GM23338 (cell line): ENCODE measurements at regions not wholly inside any gene's neighbourhood (a gene's known extent, or its start where the extent isn't known, plus 50 kb on each side); places are given as distances from the start of the nearest gene placed in this dataset.

Experiments
- ATAC-seq: fragments of 200-7000 bp; cut with Tn5 transposase; 3 replicates; pipeline ENCODE4 v1.9.1; 2020
- DNase-seq: peaks from one replicate; pipeline ENCODE4 v3.0.0-alpha.2; 2015; ENCODE audit warnings: low spot score
- H2AFZ ChIP-seq: fragments of 200-600 bp; sonication (generic); 2 replicates; pipeline ENCODE4 v1.8.0; 2016; ENCODE audit warnings: antibody characterized with exemption, mild to moderate bottlenecking, moderate library complexity
- H3F3A ChIP-seq: fragments of 200-600 bp; sonication (generic); replicated peaks from 2 replicates; pipeline ENCODE4 v1.8.0; 2017; ENCODE audit warnings: antibody characterized with exemption, mixed run types, low read depth
- H3K27ac ChIP-seq: fragments of 200-600 bp; sonication (generic); 2 replicates; pipeline ENCODE4 v1.6.1; 2016; ENCODE audit warnings: low read depth
- H3K27me3 ChIP-seq: fragments of 200-600 bp; sonication (generic); 2 replicates; pipeline ENCODE4 v1.8.0; 2016; ENCODE audit warnings: mild to moderate bottlenecking, mixed run types, moderate library complexity; ENCODE audit not compliant: insufficient read depth
- H3K36me3 ChIP-seq: fragments of 200-600 bp; sonication (generic); 2 replicates; pipeline ENCODE4 v1.8.0; 2016; ENCODE audit warnings: mild to moderate bottlenecking; ENCODE audit not compliant: insufficient read depth
- H3K4me1 ChIP-seq: fragments of 200-600 bp; sonication (generic); 2 replicates; pipeline ENCODE4 v1.8.0; 2016; ENCODE audit warnings: mild to moderate bottlenecking, moderate library complexity; ENCODE audit not compliant: insufficient read depth
- H3K4me2 ChIP-seq: fragments of 200-600 bp; sonication (generic); 2 replicates; pipeline ENCODE4 v1.7.1; 2017; ENCODE audit warnings: mixed run types
- H3K4me3 ChIP-seq: fragments of 200-600 bp; sonication (generic); 2 replicates; pipeline ENCODE4 v1.6.1; 2016; ENCODE audit warnings: mixed run types
- H3K79me2 ChIP-seq: fragments of 200-600 bp; sonication (generic); replicated peaks from 2 replicates; pipeline ENCODE4 v1.8.0; 2017; ENCODE audit warnings: mild to moderate bottlenecking; ENCODE audit not compliant: insufficient read depth
- H3K9me2 ChIP-seq: fragments of 200-600 bp; sonication (generic); 2 replicates; pipeline ENCODE4 v1.8.0; 2017; ENCODE audit not compliant: insufficient read depth
- H4K20me1 ChIP-seq: fragments of 200-600 bp; sonication (generic); replicated peaks from 2 replicates; pipeline ENCODE4 v1.8.0; 2017; ENCODE audit warnings: mild to moderate bottlenecking; ENCODE audit not compliant: insufficient read depth
- H3K27ac Mint-ChIP-seq: 2 replicates; pipeline ENCODE4 v1.8.0; 2020; ENCODE audit warnings: inconsistent platforms, mild to moderate bottlenecking, moderate library complexity, mixed read lengths
- H3K27me3 Mint-ChIP-seq: 3 replicates; pipeline ENCODE4 v1.8.0; 2022; ENCODE audit warnings: low read depth, mild to moderate bottlenecking, moderate library complexity, mixed read lengths, inconsistent platforms; ENCODE audit not compliant: insufficient read depth, poor library complexity
- H3K36me3 Mint-ChIP-seq: 3 replicates; pipeline ENCODE4 v1.8.0; 2021; ENCODE audit warnings: low read depth, mild to moderate bottlenecking, inconsistent platforms, moderate library complexity, mixed read lengths
- H3K4me1 Mint-ChIP-seq: 3 replicates; pipeline ENCODE4 v1.8.0; 2020; ENCODE audit warnings: mild to moderate bottlenecking, inconsistent platforms, mixed read lengths
- H3K4me3 Mint-ChIP-seq: 3 replicates; pipeline ENCODE4 v1.8.0; 2021; ENCODE audit warnings: moderate library complexity, mild to moderate bottlenecking, inconsistent platforms, mixed read lengths
- H3K9me3 Mint-ChIP-seq: 3 replicates; pipeline ENCODE4 v1.8.0; 2020; ENCODE audit warnings: moderate library complexity, mild to moderate bottlenecking, inconsistent platforms, mixed read lengths
- CREB1 ChIP-seq: fragments of 250-450 bp; sonication (Bioruptor Pico); IDR thresholded peaks from 2 replicates; pipeline ENCODE4 v1.5.0; 2020; ENCODE audit warnings: low read depth, mild to moderate bottlenecking, moderate library complexity
- EZH2 ChIP-seq: fragments of 200-600 bp; sonication (generic); IDR thresholded peaks from one replicate; pipeline ENCODE4 v1.8.0; 2017; ENCODE audit warnings: antibody characterized with exemption, mild to moderate bottlenecking, low read depth; ENCODE audit not compliant: unreplicated experiment
- EZH2phosphoT487 ChIP-seq: fragments of 200-600 bp; sonication (generic); IDR thresholded peaks from one replicate; pipeline ENCODE4 v1.8.1; 2018; ENCODE audit warnings: antibody characterized with exemption; ENCODE audit not compliant: unreplicated experiment
- JUNB ChIP-seq: IDR thresholded peaks from one replicate; pipeline ENCODE4 v1.6.1; 2016; ENCODE audit warnings: antibody characterized with exemption; ENCODE audit not compliant: unreplicated experiment
- NANOG ChIP-seq: IDR thresholded peaks from 2 replicates; pipeline ENCODE4 v1.6.1; 2016; ENCODE audit warnings: antibody characterized with exemption, borderline replicate concordance
- POLR2AphosphoS5 ChIP-seq: IDR thresholded peaks from 2 replicates; pipeline ENCODE4 v1.6.1; 2016; ENCODE audit warnings: antibody characterized with exemption, low read depth
- STAT1 ChIP-seq: IDR thresholded peaks from one replicate; pipeline ENCODE4 v1.6.1; 2016; ENCODE audit warnings: antibody characterized with exemption; ENCODE audit not compliant: unreplicated experiment
- ZNF114 ChIP-seq: fragments of 250-450 bp; sonication (Bioruptor Pico); IDR thresholded peaks from 2 replicates; pipeline ENCODE4 v1.5.0; 2020; ENCODE audit warnings: mild to moderate bottlenecking, moderate library complexity
- TF ChIP-seq, protein P1 (sequence below): fragments of 250-450 bp; sonication (Bioruptor Pico); IDR thresholded peaks from 2 replicates; pipeline ENCODE4 v1.5.0; 2020; ENCODE audit warnings: mild to moderate bottlenecking, moderate library complexity
- TF ChIP-seq, protein P2 (sequence below): IDR thresholded peaks from one replicate; pipeline ENCODE4 v1.6.1; 2018; ENCODE audit warnings: antibody characterized with exemption; ENCODE audit not compliant: unreplicated experiment
- TF ChIP-seq, protein P3 (sequence below), 2 experiments: fragments of 200-600 bp in 1 of 2; sonication (generic) in 1 of 2; conservative IDR thresholded peaks; 2 replicates each; pipeline versions ENCODE4 v1.5.1 to v1.6.1; 2016 to 2017; ENCODE audit warnings: antibody characterized with exemption in 2 of 2, low read depth in 2 of 2, mild to moderate bottlenecking in 2 of 2, moderate library complexity in 1 of 2
- TF ChIP-seq, protein P4 (sequence below): IDR thresholded peaks from 2 replicates; pipeline ENCODE4 v1.6.1; 2016; ENCODE audit warnings: antibody characterized with exemption

DNA sequence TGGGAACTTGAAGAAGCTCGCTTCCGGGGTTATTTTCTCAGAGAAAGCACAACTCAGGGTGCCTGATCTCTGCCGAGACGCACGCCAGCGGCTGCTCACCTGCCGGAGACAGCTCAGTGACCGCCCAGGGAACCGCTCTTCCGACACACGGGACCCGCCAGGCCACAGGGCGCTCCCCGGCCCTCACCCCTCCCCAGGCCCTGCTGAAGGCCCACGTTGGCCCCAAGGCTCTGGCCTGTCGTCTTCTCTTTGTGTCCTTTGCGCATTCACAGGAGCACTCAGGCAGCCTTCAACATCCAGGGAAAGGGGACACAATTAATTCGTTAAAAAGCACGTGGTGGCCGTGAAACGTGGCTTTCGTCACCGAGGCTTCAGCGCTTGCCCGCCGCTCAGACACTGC, 276.3 kb upstream of the SALL3 start (continued):
- TF ChIP-seq, protein P1, sequence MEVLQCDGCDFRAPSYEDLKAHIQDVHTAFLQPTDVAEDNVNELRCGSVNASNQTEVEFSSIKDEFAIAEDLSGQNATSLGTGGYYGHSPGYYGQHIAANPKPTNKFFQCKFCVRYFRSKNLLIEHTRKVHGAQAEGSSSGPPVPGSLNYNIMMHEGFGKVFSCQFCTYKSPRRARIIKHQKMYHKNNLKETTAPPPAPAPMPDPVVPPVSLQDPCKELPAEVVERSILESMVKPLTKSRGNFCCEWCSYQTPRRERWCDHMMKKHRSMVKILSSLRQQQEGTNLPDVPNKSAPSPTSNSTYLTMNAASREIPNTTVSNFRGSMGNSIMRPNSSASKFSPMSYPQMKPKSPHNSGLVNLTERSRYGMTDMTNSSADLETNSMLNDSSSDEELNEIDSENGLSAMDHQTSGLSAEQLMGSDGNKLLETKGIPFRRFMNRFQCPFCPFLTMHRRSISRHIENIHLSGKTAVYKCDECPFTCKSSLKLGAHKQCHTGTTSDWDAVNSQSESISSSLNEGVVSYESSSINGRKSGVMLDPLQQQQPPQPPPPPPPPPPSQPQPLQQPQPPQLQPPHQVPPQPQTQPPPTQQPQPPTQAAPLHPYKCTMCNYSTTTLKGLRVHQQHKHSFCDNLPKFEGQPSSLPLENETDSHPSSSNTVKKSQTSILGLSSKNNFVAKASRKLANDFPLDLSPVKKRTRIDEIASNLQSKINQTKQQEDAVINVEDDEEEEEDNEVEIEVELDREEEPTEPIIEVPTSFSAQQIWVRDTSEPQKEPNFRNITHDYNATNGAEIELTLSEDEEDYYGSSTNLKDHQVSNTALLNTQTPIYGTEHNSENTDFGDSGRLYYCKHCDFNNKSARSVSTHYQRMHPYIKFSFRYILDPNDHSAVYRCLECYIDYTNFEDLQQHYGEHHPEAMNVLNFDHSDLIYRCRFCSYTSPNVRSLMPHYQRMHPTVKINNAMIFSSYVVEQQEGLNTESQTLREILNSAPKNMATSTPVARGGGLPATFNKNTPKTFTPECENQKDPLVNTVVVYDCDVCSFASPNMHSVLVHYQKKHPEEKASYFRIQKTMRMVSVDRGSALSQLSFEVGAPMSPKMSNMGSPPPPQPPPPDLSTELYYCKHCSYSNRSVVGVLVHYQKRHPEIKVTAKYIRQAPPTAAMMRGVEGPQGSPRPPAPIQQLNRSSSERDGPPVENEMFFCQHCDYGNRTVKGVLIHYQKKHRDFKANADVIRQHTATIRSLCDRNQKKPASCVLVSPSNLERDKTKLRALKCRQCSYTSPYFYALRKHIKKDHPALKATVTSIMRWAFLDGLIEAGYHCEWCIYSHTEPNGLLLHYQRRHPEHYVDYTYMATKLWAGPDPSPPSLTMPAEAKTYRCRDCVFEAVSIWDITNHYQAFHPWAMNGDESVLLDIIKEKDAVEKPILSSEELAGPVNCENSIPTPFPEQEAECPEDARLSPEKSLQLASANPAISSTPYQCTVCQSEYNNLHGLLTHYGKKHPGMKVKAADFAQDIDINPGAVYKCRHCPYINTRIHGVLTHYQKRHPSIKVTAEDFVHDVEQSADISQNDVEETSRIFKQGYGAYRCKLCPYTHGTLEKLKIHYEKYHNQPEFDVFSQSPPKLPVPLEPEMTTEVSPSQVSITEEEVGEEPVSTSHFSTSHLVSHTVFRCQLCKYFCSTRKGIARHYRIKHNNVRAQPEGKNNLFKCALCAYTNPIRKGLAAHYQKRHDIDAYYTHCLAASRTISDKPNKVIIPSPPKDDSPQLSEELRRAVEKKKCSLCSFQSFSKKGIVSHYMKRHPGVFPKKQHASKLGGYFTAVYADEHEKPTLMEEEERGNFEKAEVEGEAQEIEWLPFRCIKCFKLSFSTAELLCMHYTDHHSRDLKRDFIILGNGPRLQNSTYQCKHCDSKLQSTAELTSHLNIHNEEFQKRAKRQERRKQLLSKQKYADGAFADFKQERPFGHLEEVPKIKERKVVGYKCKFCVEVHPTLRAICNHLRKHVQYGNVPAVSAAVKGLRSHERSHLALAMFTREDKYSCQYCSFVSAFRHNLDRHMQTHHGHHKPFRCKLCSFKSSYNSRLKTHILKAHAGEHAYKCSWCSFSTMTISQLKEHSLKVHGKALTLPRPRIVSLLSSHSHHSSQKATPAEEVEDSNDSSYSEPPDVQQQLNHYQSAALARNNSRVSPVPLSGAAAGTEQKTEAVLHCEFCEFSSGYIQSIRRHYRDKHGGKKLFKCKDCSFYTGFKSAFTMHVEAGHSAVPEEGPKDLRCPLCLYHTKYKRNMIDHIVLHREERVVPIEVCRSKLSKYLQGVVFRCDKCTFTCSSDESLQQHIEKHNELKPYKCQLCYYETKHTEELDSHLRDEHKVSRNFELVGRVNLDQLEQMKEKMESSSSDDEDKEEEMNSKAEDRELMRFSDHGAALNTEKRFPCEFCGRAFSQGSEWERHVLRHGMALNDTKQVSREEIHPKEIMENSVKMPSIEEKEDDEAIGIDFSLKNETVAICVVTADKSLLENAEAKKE (CRISPR knock-in tag): no peak
- TF ChIP-seq, protein P2, sequence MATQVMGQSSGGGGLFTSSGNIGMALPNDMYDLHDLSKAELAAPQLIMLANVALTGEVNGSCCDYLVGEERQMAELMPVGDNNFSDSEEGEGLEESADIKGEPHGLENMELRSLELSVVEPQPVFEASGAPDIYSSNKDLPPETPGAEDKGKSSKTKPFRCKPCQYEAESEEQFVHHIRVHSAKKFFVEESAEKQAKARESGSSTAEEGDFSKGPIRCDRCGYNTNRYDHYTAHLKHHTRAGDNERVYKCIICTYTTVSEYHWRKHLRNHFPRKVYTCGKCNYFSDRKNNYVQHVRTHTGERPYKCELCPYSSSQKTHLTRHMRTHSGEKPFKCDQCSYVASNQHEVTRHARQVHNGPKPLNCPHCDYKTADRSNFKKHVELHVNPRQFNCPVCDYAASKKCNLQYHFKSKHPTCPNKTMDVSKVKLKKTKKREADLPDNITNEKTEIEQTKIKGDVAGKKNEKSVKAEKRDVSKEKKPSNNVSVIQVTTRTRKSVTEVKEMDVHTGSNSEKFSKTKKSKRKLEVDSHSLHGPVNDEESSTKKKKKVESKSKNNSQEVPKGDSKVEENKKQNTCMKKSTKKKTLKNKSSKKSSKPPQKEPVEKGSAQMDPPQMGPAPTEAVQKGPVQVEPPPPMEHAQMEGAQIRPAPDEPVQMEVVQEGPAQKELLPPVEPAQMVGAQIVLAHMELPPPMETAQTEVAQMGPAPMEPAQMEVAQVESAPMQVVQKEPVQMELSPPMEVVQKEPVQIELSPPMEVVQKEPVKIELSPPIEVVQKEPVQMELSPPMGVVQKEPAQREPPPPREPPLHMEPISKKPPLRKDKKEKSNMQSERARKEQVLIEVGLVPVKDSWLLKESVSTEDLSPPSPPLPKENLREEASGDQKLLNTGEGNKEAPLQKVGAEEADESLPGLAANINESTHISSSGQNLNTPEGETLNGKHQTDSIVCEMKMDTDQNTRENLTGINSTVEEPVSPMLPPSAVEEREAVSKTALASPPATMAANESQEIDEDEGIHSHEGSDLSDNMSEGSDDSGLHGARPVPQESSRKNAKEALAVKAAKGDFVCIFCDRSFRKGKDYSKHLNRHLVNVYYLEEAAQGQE: no peak
- TF ChIP-seq JUNB (no peak), CREB1 (CRISPR knock-in tag) (no peak), POLR2AphosphoS5 (no peak), NANOG (no peak)

DNA sequence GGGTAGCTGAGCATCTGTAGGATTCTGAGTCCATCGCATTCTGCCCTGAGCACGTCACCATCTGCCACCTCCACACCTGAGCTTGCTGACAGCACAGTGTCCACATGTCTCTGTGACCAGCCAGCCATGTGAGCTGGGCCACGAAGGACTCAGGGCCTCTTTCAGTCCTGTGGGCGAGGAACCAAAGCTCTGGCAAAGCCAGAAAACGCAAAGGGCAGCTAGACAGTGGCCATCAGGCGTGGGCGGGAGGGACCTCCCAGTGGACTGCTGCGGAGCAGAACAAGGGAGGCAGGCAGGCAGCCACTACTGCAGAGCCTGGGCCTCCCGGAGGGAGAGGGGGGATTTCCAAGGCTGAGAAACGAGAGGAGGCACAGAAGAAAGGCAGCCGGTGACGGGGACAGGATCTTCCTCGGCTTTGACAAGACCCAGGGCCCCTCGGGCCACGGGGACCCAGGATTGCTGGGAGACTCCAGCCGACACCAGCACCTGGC, 274.6 kb upstream of the SALL3 start:
- H3K79me2 ChIP-seq: no peaks in the 10 kb centered on the region
- no peak for ATAC-seq
- no peak overlapping the region for H3K4me3 Mint-ChIP-seq
- H3K4me1 ChIP-seq: peaks cover 13% of the 10 kb centered on the region
- H2AFZ ChIP-seq: no peak overlapping the region
- no peak overlapping the region for H3K27ac Mint-ChIP-seq
- H3K9me3 Mint-ChIP-seq: peaks cover 93% of the 10 kb centered on the region
- H3K27me3 Mint-ChIP-seq: no peaks in the 10 kb centered on the region
- H3K36me3 Mint-ChIP-seq: peaks cover 28% of the 10 kb centered on the region
- DNase-seq: no peak
- H3K36me3 ChIP-seq: no peaks in the 10 kb centered on the region; the same call in 1 of the 2 replicates
- H3K4me3 ChIP-seq: no peak overlapping the region
- H3K4me2 ChIP-seq: no peak overlapping the region
- no peaks in the 10 kb centered on the region for H3K27me3 ChIP-seq
- no peaks in the 10 kb centered on the region for H3F3A ChIP-seq
- H3K9me2 ChIP-seq: no peaks in the 10 kb centered on the region
- peaks cover 7% of the 10 kb centered on the region for H3K4me1 Mint-ChIP-seq
- no peaks in the 10 kb centered on the region for H4K20me1 ChIP-seq
- H3K27ac ChIP-seq: no peak overlapping the region
- TF ChIP-seq, protein P3, sequence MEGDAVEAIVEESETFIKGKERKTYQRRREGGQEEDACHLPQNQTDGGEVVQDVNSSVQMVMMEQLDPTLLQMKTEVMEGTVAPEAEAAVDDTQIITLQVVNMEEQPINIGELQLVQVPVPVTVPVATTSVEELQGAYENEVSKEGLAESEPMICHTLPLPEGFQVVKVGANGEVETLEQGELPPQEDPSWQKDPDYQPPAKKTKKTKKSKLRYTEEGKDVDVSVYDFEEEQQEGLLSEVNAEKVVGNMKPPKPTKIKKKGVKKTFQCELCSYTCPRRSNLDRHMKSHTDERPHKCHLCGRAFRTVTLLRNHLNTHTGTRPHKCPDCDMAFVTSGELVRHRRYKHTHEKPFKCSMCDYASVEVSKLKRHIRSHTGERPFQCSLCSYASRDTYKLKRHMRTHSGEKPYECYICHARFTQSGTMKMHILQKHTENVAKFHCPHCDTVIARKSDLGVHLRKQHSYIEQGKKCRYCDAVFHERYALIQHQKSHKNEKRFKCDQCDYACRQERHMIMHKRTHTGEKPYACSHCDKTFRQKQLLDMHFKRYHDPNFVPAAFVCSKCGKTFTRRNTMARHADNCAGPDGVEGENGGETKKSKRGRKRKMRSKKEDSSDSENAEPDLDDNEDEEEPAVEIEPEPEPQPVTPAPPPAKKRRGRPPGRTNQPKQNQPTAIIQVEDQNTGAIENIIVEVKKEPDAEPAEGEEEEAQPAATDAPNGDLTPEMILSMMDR (conservative IDR thresholded peaks at IDR 0.05; ENCODE audit: low read depth in 2 of 2): no peak
- TF ChIP-seq EZH2phosphoT487 (no peak), ZNF114 (no peak), JUNB (no peak), STAT1 (no peak), CREB1 (CRISPR knock-in tag) (no peak), NANOG (no peak), EZH2 (no peak)
- TF ChIP-seq, protein P4, sequence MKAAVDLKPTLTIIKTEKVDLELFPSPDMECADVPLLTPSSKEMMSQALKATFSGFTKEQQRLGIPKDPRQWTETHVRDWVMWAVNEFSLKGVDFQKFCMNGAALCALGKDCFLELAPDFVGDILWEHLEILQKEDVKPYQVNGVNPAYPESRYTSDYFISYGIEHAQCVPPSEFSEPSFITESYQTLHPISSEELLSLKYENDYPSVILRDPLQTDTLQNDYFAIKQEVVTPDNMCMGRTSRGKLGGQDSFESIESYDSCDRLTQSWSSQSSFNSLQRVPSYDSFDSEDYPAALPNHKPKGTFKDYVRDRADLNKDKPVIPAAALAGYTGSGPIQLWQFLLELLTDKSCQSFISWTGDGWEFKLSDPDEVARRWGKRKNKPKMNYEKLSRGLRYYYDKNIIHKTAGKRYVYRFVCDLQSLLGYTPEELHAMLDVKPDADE: no peak
